Activated CD8-positive, alpha-beta memory T cell treated with anti-CD3 and anti-CD28 coated beads, Interleukin-2, amount 50 U/mL, for 24 hours (primary cell): ENCODE measurements at regions not wholly inside any gene's neighbourhood (a gene's known extent, or its start where the extent isn't known, plus 50 kb on each side); places are given as distances from the start of the nearest gene placed in this dataset.

ENCODE experiments used
- DNase-seq: peaks from one replicate; pipeline ENCODE4 v3.0.0-alpha.2; 2020; ENCODE audit errors: extremely low read depth

- no peak for DNase-seq
Observed at GRCh38 chr10:83657487-83657886, 481.8 kb upstream of the GHITM start.

DNA sequence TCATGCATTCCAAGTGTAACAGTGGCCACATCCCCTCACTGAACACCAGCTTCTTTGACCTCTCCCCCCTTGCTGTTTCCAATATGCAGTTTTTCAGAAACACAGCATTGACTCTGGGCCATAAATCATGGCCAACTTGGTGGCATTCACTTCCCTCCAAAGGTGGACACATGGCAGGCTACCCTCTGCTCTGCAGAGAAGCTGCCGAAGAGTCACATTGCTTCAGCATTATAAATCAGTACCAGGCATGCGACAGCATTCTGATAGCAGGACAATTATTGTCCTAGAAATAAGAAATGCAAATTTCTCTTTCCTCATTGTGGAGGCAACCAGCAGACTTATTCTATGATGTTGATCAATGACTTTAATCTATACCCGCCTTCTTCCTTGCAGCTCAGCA, 475.4 kb upstream of the GHITM start:
- no peak for DNase-seq

DNA sequence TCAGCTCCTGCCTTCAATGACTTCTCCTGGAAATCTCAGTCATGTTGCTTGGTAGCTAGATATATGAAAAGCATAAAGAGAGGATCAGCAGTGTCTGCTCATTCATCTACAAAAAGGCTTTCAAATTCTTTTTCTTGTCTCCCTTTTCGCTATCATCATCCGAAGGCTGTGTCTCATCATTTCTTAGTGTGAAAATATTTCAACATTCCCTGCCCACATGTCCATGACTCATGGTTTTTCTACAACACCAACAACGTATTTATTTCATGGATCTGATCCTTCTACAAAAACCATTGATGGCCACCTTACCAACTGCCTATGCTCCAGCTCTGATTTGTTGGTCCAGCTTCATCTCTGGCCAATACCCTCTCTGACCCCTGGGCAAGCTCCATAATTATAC, 472.5 kb upstream of the GHITM start:
- no peak for DNase-seq

DNA sequence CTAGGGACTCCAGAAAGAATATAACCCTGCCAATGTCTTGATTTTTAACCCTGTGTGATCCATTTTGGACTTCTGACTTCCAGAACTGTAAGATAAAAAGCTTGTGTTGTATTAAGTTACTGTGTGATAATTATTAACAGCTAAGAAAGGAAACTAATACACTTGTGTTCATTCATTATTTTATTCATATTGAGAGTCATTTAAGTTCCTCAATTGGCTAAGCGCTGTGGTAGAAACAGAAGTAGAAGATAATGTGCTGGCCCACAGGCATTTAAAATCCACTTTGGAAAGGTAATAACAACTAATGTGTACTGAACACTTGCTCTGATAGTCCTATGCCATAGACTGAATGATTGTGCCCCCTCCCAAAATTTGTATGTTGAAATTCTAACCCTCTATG, 471.7 kb upstream of the GHITM start:
- no peak for DNase-seq

GRCh38 chr10:83673316-83673715, 466.0 kb upstream of the GHITM start:
- no peak for DNase-seq

- no peak for DNase-seq
Observed at GRCh38 chr10:83677795-83678194, 461.5 kb upstream of the GHITM start.

DNA sequence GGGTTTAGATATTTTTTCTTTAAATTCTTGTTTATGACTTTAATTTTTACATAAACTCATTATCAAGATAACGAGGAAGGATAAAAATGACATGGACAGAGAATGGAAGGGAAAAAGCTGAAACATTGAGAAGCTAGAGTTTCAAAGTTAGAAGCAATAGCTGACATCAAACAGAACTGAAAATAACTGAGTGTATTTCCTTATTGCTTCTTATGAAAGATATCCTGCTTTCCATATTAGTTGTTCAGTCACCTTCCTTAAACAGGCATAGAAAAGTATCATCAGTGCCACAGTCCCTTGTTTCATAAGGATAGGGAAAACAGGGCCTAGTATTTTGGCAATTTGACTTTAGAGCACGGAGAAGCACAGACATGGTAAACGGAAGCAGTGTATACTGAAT, 460.5 kb upstream of the GHITM start:
- DNase-seq = no peak

DNA sequence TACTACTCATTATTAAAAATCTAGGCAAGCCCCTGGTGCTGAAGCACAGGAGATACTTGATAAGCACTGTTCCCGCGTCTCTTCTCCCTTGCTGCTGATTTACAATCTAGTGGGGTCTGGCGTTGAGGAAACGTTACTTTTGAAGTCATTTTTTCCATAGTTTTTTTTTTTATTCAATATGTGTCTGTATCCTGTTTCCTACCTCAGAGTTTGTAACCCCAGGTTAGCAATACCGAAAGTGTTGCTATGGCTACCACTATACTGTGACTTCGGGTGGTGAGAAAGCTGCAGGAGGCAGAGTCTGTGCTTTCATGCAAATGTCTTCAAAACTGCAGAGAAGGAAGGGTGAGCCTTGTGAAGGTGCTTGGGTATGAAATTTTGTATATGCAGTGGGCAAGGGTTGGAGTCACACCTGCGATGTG, 458.8 kb upstream of the GHITM start:
- no peak for DNase-seq

DNA sequence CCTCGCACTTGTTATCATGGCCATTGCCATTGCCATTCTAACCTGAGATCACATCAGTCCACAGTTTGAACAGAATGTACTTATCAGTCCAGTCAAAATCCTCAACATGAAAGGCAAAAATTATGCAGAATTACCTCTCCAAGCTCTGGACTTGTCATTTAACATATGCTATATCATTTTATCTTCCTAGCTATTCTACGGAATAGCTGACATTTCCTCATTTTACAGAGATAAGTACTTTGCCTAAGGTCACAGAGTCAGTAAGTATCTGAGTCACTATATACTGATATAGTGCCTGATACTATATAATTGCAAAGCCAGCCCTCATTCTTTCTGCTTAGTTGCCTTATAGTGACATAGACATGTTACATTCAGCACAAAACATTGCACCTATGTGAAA, 456.9 kb upstream of the GHITM start:
- no peak for DNase-seq

- no peak for DNase-seq
Observed at GRCh38 chr10:83685458-83685857, 453.9 kb upstream of the GHITM start.

DNA sequence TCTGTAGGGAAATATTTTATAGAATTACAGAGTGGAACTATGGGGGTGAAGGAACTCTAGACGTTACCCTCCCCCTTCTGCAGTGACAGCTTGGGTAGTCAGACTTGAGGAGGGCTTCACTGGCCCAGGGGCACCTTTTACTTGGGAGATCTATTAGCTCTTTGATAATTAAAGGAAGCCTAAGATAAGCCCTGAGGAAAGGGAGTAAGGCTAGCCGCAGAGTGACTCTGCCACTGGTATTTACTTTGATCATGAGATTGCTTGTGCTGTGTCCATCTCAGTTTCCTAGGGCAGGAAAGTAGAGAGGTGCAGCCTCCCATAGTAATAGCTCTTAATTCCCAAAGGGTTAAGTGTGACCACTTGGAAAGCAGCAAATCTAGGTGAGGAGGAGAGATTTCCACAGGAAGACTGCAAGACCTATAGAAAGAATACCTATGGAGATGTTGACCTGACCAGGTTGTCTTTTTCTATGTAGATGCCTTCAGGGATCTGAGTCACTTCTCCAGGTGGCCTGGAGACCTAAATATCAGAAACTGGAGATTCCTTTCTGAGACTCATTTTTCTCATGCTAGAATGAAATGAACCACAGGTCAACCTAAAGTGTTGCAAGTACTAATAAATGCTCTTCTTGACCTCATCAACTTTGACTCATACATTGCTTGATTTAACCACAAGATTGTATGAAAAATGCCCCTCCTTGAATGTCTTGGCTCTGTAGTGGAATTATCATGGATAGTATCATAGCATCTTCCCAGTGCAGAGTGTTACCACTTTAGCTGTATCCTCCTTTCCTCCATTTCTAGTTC, 447.3 kb upstream of the GHITM start:
- no peak for DNase-seq

- no peak for DNase-seq
Observed at GRCh38 chr10:83698899-83699298, 440.4 kb upstream of the GHITM start.

- DNase-seq = no peak
Observed at GRCh38 chr10:83701799-83702198, 437.5 kb upstream of the GHITM start.

DNA sequence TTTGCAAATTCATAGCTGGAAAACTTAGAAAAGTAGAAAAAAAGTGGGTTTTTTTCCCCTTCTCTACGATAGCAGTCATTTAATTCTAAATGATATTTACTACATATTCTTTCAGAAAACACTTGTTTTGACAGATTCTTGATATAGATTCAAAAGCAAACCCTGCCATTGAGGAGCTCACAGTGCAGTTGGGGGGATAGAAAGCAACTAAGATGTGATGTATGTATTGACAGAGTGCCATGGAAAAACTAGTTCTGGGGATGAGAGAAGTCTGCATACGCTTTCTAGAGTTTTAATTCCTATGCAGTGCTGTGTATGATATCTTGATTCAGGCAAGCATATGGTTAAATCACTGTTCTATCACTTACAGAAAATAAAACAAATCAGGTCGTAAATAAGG, 436.6 kb upstream of the GHITM start:
- no peak for DNase-seq

DNA sequence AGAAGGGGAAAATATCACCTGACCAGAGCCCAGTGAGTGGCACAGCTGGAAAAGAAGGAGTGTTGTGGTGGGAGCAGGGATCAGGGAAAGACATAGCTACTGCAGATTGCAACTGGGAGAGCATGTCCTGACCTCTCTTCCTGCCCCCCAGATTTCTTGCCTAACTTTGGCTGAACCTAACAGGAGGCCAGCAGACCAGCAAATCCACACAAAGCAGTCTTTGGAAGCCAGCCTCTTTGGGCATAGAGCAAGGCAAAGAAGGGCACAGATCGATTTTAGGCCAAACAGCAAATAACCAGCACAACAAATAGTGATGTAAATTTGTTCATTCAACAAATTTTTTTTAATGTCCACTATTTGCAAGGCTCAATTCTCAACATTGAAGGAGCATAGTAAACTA, 433.2 kb upstream of the GHITM start:
- DNase-seq = no peak

GRCh38 chr10:83706952-83707582, 432.2 kb upstream of the GHITM start:
- no peak for DNase-seq

DNA sequence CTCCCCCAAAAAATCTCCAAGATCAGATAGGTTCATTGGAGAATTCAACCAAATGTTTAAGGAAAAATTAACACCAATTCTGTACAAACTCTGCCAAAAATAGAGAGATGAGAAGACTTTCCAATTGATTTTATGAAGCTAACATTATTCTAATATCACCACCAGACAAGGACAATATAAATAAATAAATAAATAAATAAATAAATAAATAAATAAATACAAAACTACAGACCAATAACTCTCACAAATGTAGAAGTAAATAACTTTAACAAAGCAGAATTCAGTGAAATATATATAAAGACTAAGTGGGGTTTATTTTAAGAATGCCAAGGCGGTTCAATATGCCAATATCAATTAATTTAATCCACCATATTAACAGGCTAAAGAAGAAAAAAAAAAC, 425.9 kb upstream of the GHITM start:
- no peak for DNase-seq

- DNase-seq = no peak
Observed at GRCh38 chr10:83723080-83723479, 416.2 kb upstream of the GHITM start.

DNA sequence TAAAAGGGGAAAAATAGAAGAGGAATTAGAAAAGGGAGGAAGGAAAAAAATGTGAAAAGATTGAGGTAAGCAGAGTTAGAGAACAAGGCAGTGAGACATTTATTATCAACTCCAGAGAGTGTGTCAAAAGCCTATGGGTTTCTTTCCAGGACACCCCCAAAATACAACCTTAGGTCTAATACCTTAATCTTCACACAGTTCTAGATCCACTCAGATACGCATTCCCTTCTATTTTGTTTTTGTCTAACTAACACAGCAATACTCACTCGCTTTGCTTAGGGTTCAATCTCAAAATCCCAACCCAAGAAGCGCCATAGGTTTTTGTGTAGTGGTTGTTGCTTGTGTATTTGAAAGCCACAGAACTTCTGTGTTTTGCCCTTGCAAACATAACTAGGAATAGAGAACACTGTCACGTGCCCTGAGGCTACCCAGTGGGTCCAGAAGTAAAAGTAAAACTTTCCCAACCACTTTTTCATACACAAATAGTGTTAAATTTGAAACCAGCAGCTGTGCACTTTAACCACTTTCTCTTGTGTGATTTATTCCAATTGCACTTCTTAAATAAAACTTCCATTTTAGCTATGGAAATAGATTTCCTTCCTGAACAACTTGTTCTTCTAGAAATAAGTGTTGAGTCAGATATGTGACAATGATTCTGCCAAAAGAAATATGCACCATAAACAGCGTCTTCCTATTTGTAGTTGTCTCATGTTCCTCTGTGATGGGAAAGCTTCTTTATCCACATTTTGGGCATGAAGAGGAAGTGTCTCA, 414.7 kb upstream of the GHITM start:
- no peak for DNase-seq

DNA sequence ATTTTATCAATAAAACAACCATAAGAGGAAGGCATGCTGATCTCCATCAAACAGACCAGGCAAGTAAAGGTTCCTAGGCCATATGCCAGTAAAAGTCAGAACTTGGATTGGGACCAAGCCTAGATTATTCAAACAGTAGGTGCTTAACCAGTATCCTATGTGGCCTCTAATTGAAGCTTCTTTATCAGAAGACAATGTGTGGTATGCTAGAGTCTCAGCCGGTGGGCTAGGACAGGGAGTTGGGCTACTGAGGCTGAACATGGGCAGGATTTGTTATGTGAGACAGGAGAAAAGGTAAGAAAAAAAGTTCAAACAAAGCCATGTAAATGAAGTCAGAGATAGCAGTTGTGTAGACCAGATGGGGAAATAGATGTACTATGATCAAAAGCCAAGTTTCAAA, 413.7 kb upstream of the GHITM start:
- no peak for DNase-seq

GRCh38 chr10:83734278-83734677, 405.0 kb upstream of the GHITM start:
- DNase-seq = no peak

GRCh38 chr10:83736008-83736407, 403.3 kb upstream of the GHITM start:
- DNase-seq = no peak

DNA sequence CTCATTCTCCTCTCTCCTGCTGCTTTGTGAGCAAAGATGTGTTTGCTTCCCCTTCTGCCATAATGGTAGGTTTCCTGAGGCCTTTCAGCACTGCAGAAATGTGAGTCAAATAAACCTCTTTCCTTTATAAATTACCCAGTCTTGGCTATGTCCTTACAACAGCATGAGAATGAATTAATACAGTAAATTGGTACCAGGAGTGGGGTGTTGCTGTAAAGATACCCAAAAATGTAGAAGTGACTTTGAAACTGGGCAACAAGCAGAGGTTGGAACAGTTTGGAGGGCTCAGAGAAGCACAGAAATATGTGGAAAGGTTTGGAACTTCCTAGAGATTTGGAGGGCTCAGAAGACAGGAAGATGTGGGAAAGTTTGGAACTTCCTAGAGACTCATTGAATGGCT, 388.7 kb upstream of the GHITM start:
- DNase-seq = no peak
